IPS DF 6.9 (cell line): ENCODE measurements at regions not wholly inside any gene's neighbourhood (a gene's known extent, or its start where the extent isn't known, plus 50 kb on each side); places are given as distances from the start of the nearest gene placed in this dataset.

ENCODE experiments used
- DNase-seq: peaks from one replicate; pipeline ENCODE4 v3.0.0-alpha.2; 2013; ENCODE audit warnings: low read depth, low spot score
- H3K27ac ChIP-seq: one replicate; pipeline ENCODE4 v1.5.1; 2013; ENCODE audit warnings: low read length, control low read depth
- H3K27me3 ChIP-seq: 2 replicates; pipeline ENCODE4 v1.6.1; 2013; ENCODE audit warnings: mild to moderate bottlenecking, low read length; ENCODE audit not compliant: control insufficient read depth, insufficient read depth
- H3K36me3 ChIP-seq: 2 replicates; pipeline ENCODE4 v1.6.1; 2013; ENCODE audit warnings: low read length; ENCODE audit not compliant: control insufficient read depth, insufficient read depth
- H3K4me1 ChIP-seq: 2 replicates; pipeline ENCODE4 v1.6.1; 2013; ENCODE audit warnings: low read length; ENCODE audit not compliant: control insufficient read depth, insufficient read depth
- H3K4me3 ChIP-seq: 2 replicates; pipeline ENCODE4 v1.5.1; 2013; ENCODE audit warnings: mild to moderate bottlenecking, low read length
- H3K9me3 ChIP-seq: 2 replicates; pipeline ENCODE4 v1.6.1; 2013; ENCODE audit warnings: low read length, inconsistent platforms; ENCODE audit not compliant: control insufficient read depth, insufficient read depth
- WGBS: extraction: QIAGEN DNeasy Blood & Tissue Kit; methylation state at CpG from one replicate; pipeline ENCODE4 v1.1.7; 2013; ENCODE audit warnings: mixed read lengths, missing lambda C conversion rate; ENCODE audit not compliant: insufficient read length, insufficient coverage; 5-methylcytosine and 5-hydroxymethylcytosine counted together

DNA sequence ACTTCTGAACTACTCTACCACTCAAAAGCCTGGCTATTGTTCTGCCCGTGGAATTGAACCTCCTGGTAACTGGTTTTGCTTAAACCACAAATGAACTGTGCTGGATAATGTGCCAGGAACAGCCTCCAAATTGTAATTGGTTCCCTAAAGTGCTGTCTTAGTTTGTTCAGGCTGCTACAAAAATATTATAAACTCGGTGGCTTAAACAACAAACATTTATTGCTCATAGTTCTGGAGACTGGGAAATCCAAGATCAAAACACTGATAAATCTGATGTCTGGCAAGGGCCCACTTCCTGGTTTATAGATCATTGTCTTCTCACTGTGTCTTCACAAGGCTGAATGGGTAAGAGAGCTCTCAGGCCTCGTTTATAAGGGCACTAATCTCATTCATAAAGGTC, 149.2 kb upstream of the NCKAP5 start:
- Histone ChIP-seq H3K36me3 (no peaks in the 10 kb centered on the region), H3K9me3 (no peaks in the 10 kb centered on the region; the same call in 1 of the 2 replicates), H3K4me1 (no peaks in the 10 kb centered on the region), H3K27ac (no peak overlapping the region), H3K4me3 (no peak overlapping the region), H3K27me3 (no peaks in the 10 kb centered on the region)
- WGBS, result no CpG with 5 or more reads among the region's 3 CpGs
- no peak for DNase-seq

DNA sequence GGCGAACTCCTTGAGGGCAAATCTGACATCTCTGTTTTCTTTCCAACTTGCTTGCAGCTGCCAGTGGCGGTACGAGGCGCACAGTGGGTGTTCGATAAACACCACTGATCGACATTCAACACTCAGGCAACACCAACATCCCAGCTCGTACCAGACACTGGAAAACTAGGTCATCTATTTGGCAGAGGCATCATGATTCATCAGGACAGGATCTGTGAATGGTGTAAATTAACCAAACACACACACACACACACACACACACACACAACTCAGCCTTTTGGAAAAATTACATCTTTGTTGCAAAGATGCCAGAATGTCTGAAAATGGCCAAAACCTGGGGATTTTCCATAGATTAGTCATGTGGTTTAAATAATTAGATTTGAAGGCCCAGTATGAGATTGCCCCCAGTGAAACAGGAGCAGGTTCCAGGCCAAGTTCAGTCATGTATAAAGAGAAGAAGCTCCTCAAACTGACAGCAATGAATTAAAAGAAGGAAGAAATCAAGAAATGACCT, 150.5 kb upstream of the NCKAP5 start:
- H3K9me3 ChIP-seq, result no peaks in the 10 kb centered on the region; the same call in 1 of the 2 replicates
- no peak overlapping the region for H3K27ac ChIP-seq
- no peaks in the 10 kb centered on the region for H3K4me1 ChIP-seq
- no peak for DNase-seq
- no peak overlapping the region for H3K4me3 ChIP-seq
- no peaks in the 10 kb centered on the region for H3K27me3 ChIP-seq
- no CpG with 5 or more reads among the region's 7 CpGs for WGBS
- no peaks in the 10 kb centered on the region for H3K36me3 ChIP-seq

DNA sequence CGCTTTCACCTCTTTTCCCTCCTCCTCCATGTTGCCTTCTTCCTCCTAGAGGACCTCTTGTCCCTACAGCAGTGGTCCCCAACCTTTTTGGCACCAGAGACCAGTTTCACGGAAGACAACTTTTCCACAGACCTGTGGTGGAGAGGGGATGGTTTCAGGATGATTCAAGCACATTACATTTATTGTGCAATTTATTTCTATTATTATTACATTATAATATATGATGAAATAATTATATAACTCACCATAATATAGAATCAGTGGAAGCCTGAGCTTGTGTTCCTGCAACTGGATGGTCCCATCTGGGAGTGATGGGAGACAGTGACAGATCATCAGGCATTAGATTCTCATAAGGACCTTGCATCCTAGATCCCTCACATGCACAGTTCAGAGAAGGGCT, 152.2 kb upstream of the NCKAP5 start:
- no peaks in the 10 kb centered on the region; the same call in 1 of the 2 replicates for H3K9me3 ChIP-seq
- H3K4me1 ChIP-seq, result no peaks in the 10 kb centered on the region
- no peaks in the 10 kb centered on the region for H3K36me3 ChIP-seq
- no peak overlapping the region for H3K4me3 ChIP-seq
- H3K27me3 ChIP-seq, result no peaks in the 10 kb centered on the region
- DNase-seq, result no peak
- H3K27ac ChIP-seq, result no peak overlapping the region
- no CpG with 5 or more reads among the region's 2 CpGs for WGBS

DNA sequence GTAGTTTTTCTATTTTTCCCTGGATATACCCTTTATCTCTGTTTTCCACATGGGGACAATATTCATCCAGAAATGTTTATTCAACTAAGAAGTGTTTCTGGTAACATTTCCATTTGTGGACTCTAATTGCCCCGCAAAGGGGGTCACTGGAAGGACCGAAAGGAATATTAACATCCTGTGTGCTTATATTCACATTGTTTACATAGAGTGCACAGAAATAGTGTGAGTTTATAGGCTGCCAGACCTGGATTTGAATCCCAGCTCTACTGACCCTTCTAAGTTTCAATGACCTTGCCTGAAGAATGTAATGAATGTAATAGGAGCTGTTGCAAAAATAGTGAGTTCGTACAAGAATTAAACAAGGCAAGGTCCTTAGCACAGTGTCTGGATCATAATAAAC, 152.9 kb upstream of the NCKAP5 start:
- Histone ChIP-seq H3K27me3 (no peaks in the 10 kb centered on the region), H3K9me3 (no peaks in the 10 kb centered on the region; the same call in 1 of the 2 replicates), H3K4me3 (no peak overlapping the region), H3K4me1 (no peaks in the 10 kb centered on the region), H3K36me3 (no peaks in the 10 kb centered on the region), H3K27ac (no peak overlapping the region)
- no CpG with 5 or more reads among the region's 3 CpGs for WGBS
- DNase-seq, result no peak

DNA sequence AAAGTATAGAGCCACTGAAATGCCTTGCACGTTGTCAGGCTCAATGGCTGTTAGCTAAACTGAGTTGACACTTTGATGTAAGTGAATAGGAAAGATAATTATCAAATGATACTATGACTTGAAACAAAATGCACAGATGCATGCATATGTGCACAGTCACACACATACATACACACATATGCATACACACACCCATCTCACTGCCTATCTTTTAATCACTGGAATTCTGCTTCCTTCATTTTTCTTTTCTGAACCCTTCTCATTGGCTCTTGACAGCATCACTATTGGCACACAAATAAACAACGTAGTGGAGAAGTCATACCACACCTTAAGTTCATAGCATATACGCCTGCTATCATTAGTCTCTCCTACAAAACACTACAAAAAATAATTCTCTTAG, 154.9 kb upstream of the NCKAP5 start:
- no peak for DNase-seq
- no peaks in the 10 kb centered on the region for H3K36me3 ChIP-seq
- H3K9me3 ChIP-seq, result no peaks in the 10 kb centered on the region; the same call in 1 of the 2 replicates
- no peak overlapping the region for H3K4me3 ChIP-seq
- no peak overlapping the region for H3K27ac ChIP-seq
- no peaks in the 10 kb centered on the region for H3K4me1 ChIP-seq
- no peaks in the 10 kb centered on the region for H3K27me3 ChIP-seq
- WGBS, result no CpG with 5 or more reads among the region's 3 CpGs

GRCh38 chr2:133726973-133727372, 158.7 kb upstream of the NCKAP5 start:
- Histone ChIP-seq H3K4me1 (no peaks in the 10 kb centered on the region), H3K27me3 (no peaks in the 10 kb centered on the region), H3K9me3 (no peaks in the 10 kb centered on the region), H3K27ac (no peak overlapping the region), H3K36me3 (no peaks in the 10 kb centered on the region), H3K4me3 (no peak overlapping the region)
- DNase-seq, result no peak
- WGBS, result no CpG with 5 or more reads among the region's 5 CpGs

DNA sequence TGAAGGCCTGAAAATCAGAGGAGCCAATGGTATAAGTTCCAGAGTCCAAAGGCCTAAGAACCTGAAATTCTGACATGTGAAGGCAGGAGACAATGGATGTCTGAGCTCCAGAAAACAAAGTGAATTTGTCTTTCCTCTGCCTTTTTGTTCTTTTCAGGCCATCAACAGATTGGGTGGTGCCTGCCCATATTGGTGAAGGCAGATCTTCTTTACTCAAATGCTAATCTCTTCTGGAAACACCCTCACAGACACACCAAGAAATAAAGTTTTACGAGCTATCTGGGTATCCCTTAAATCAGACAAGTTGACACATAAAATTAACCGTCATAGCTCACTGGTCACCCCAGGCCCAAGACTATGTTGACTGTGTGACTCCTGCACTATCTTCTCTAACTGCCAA, 163.8 kb upstream of the NCKAP5 start:
- no peak for DNase-seq
- H3K4me3 ChIP-seq, result no peak overlapping the region
- H3K9me3 ChIP-seq, result no peaks in the 10 kb centered on the region
- H3K36me3 ChIP-seq, result no peaks in the 10 kb centered on the region
- H3K27ac ChIP-seq, result no peak overlapping the region
- WGBS, result no CpG with 5 or more reads among the region's 2 CpGs
- H3K27me3 ChIP-seq, result no peaks in the 10 kb centered on the region
- no peaks in the 10 kb centered on the region for H3K4me1 ChIP-seq

DNA sequence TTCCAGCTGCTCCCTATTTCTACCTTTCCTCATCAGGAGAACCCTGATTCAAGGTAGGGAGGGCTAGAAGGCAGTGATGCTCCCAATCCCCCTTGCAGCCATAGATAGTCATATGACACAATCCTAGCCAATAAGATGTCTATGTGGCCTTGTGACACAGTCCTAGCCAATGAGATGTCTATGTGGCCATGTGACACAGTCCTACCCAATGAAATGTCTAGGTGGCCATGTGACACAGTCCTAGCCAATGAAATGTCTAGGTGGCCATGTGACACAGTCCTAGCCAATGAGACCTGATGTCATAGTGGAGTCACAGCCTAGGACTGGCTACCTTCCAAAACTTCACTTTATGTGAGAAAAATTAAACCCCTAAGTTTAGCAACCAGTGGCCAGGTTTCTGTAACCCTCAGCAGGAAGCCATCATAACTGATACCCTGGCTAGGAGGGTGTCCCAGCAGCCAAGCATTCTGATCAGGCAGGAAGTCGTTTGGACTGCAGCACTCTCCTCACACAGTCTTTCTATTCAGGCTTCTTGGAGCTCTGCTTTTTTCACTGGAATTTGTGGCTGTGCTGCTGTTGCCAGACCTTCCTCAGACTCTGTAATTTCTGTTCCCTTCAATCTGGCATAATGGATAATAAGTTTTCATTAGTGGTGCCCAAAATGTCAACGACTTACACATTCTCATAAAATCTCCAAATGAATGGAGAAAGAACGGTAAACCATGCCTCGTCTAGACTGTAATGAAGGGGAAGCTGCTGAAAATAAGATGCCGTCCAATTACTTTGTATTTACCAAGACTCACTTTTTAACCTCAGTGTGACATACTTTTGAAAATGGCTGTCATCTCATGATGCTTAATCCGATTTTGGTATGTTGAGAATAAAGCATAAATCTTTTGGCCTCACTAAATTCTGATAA, 165.0 kb upstream of the NCKAP5 start:
- no peak overlapping the region for H3K4me3 ChIP-seq
- WGBS, result no CpG with 5 or more reads among the region's 6 CpGs
- no peak for DNase-seq
- H3K27me3 ChIP-seq, result no peaks in the 10 kb centered on the region
- H3K27ac ChIP-seq, result no peak overlapping the region
- H3K36me3 ChIP-seq, result no peaks in the 10 kb centered on the region
- H3K4me1 ChIP-seq, result no peaks in the 10 kb centered on the region
- H3K9me3 ChIP-seq, result no peaks in the 10 kb centered on the region

- Histone ChIP-seq H3K9me3 (no peaks in the 10 kb centered on the region), H3K27me3 (no peaks in the 10 kb centered on the region), H3K27ac (no peak overlapping the region), H3K36me3 (no peaks in the 10 kb centered on the region), H3K4me1 (no peaks in the 10 kb centered on the region), H3K4me3 (no peak overlapping the region)
- no CpG with 5 or more reads among the region's 2 CpGs for WGBS
- no peak for DNase-seq
Observed at GRCh38 chr2:133733901-133734255, 165.6 kb upstream of the NCKAP5 start.

DNA sequence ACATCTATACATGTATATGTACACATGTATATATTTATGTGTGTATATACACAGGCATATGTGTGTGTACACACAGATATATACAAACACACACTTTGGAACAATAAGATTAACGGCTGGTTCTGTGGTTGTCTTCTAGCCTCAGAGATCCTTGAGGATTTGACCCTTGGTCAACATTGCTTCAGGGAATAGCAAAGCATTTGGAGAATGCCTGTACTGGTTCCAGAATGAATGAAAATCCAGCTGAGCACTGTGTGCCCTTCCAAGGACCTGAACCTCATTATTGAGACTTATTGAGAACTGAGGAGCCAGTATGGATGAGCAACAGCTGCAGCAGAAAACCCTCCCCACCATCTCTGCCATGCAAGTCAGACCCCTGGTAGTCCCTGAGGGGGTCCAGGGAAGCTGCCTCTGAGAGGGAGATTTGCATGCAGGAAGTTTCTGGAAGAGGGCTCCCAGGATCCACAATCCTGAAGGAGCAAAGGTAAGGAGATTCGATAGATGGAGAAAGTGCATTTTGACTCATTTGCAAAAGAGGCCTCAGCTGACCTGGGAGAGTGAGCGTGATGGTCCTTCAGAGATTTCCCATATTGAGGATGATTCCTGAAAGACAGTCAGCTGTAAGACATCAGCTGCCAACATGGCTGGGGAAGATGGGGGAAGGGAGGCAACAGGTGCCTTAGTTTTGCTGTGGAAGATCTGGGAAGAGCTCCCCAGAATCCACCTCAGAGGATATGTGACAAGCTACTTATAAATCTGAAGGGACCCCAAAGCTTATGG, 166.6 kb upstream of the NCKAP5 start:
- Histone ChIP-seq H3K36me3 (no peaks in the 10 kb centered on the region), H3K9me3 (no peaks in the 10 kb centered on the region), H3K27ac (no peak overlapping the region), H3K4me3 (no peak overlapping the region), H3K4me1 (no peaks in the 10 kb centered on the region), H3K27me3 (no peaks in the 10 kb centered on the region)
- WGBS, result no CpG with 5 or more reads among the region's 3 CpGs
- DNase-seq, result no peak
